DMS153 (cell line): ENCODE measurements at regions not wholly inside any gene's neighbourhood (a gene's known extent, or its start where the extent isn't known, plus 50 kb on each side); places are given as distances from the start of the nearest gene placed in this dataset.

Experiments used
- DNase-seq: peaks from one replicate; lab custom pipeline; 2025; lab: John Stamatoyannopoulos, UW

GRCh38 chr2:106572541-106573450 is 85.6 kb downstream of the CD8B2 start:
- DNase-seq, result peak; percentile 7

DNA sequence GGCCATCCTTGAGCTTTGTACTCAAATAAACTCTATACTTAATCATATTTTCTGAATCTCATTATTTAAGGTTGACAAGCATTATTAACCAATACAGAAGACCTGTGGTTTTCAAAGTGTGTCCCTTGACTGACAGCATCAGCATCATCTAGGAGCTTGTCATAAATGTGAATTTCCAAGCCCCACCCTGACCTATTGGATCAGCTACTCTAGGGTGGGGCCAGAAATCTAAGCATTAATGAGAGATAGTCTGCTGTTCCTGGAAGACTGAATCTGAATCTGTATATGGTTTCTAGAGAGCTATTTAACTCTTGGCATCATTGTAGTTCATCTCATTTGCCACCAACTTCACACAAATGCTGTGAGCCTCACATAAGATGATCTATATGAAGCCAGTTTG is 86.6 kb downstream of the CD8B2 start:
- DNase-seq, result no peak

- DNase-seq, result no peak
Measured at GRCh38 chr2:106575955-106576354, 88.8 kb downstream of the CD8B2 start.

DNA sequence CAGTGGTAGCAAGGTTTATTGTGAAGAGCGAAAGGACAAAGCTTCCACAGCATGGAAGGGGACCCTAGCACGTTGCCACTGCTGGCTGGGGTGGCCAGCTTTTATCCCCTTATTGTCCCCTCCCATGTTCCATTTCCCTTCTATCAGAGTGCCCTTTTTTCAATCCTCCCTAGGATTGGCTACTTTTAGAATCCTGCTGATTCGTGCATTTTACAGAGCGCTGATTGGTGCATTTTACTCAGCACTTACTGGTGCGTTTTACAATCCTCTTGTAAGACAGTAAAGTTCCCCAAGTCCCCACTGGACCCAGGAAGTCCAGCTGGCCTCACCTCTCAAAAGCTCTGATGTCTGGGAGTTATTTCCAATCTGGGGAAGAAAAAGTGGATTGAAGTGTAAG is 90.1 kb downstream of the CD8B2 start:
- DNase-seq, result no peak

DNA sequence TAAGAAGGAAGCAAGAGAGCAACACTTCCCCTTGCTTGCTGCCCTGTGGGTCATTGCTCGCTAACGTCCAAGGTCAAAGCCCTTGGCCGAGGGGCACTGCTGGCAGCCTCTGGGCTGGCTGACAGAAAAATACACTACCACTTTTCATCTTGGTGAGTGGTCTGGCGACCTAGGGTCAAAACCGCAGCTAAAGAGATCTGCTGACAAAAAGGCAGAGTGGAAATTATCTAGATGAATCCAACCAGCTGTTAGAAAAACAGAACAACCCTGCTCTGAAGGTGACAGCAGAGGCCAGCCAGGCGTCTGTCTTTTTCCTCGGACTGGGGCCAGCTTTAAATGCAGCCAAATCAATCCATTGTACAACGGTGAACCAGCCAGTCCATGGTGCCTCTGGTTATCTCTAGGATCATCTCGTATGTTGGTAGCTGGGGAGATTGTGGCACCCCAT is 92.6 kb downstream of the CD8B2 start:
- DNase-seq, result no peak

DNA sequence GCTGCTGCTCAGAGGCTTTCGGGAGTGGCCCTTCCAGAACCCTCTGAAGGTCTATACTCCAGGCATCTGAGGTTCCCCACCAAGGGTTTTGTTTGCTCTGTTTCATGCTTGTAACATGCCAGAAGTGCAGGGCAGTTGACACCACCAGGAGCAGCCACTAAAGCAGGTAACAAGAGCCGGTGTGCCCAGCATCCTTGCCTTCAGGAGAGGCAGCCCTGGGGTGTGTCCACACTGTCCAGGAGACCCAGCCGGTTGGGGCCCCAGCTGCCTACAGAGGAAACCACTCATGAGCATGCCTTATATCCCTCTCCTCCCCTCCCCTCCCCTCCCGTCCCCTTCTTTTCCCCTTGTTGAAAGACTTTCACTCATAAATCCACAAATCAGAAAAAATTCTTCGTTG is 93.1 kb downstream of the CD8B2 start:
- no peak for DNase-seq

DNA sequence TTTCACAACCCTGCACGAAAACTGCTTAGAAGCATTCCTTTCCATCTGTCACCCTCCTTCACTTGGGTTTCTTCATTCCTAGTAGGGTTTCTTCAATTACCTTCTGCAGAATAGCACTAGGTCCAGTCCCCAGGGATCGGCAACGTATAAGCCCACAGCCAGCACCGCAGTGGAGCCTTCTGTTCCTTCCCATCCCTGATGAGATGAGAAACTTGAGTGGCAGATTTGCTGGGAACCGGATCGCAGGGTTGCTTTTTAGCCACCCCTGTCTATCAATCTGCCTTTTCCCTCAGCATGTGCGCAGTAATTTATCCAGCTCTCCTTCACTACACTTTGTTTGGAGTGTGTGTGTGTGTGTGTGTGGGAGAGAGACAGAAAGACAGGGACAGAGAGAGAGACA is 94.2 kb downstream of the CD8B2 start:
- DNase-seq, result no peak

DNA sequence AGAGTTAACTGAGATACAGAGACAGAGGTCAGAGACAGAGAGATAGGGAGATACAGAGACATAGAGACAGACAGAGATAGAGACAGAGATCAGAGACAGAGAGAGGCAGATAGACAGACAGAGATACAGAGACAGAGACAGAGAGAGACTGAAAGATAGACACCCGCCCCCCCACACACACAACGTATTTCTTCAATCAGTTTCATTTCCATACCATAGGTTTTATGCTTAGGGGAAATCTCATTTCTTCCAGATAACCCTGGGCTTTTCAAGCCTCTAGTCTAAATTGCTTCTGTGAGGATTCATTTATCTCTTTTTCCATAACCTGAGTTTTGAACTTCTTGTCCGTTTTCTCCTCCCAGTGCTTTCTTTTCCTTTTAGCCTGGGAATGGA is 94.6 kb downstream of the CD8B2 start:
- DNase-seq, result no peak

- DNase-seq, result peak; percentile 40
Measured at GRCh38 chr2:106582148-106583143, 95.3 kb downstream of the CD8B2 start.

- no peak for DNase-seq
Measured at GRCh38 chr2:106584304-106584954, 97.3 kb downstream of the CD8B2 start.

DNA sequence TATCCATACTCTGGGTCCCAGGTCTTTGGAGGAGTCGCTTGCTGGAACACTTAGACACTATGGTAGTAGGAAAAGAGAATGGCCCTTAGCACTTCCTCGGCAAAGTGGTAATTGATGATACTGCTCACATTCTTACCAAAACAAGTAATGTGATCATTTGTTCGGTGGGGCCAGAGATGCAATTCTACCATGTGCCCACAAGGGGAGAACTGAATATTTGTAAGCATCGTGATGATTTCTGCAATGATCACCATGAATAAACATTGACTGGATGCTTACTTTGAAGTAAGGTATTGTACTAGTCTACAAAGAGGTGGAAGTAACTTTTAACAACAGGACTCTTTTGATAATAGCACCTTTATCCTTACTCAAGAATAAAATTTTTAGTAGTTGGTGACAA is 109.7 kb downstream of the CD8B2 start:
- DNase-seq, result no peak

DNA sequence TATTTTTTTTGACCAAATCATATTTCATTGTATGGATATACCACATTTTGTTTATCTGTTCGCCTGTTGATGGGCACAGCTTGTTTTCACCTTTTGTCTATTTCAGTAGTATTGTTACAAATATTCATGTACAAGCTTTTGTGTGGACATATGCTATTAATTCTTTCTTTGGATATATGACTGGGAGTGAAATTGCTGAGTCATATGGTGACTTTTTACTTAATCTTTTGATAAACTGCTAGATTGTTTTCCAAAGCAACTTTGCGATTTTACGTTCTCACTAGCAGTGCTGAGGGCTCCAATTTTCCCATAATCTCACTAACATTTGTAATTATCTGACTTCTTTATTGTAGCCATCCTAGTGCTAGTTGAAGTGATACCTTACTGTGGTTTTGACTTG is 112.4 kb downstream of the CD8B2 start:
- no peak for DNase-seq

GRCh38 chr2:106602042-106602441 is 114.9 kb downstream of the CD8B2 start:
- no peak for DNase-seq

DNA sequence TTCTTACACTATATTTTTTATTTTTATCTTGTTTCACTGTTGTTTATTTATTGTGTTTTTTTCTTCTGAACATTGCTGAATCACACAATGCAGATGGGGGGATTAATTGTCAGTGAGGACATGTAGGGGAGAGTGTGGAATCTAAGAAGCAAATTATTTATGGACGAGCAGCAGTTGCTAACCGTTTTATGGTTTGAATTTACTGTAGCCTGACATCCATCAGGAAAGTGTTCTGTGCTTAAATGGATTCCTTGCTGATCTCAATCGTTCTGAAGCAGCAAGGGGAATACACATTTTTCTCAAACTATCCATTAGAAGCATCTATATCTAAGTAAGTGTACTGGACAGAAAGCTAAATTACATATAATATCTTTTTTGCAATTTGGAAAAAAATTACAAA is 119.5 kb downstream of the CD8B2 start:
- DNase-seq, result no peak

DNA sequence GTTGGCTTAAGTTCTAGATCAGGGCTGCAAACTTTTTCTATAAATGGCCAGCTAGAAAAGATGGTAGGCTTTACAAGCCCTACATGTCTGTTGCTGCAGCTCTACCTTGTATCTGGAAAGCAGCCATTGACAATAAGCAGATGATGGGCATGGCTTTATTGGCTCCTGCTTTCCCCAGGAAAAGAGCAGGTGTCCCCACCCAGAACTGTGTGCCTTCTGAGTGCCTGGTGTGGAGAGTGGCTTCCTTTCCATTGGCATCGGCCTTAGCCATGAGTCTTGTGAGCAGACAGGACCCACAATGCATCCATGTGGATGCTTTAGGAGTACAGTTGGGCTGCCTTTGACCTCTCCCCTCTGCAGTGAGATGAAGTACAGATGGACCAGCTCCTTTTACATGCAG is 120.2 kb downstream of the CD8B2 start:
- DNase-seq, result no peak

DNA sequence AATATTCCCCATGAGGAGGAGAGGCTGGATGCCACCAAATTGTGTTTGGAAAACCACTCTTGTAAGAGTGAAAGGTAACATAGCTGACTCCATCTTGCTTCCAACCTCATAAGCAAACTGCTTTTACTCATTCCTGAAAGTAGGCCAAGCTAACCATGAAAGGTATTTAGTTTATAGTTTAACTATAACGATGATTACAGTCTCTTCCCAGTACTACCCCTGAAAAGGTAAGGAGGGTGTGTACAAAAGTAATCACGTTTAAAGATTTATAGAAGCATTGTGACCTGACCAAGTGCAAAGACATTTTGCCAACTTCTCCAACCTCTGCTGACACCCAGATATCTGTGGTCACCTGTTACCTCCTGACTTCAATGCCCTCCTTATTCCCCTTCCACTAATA is 122.6 kb downstream of the CD8B2 start:
- DNase-seq, result no peak

- no peak for DNase-seq
Measured at GRCh38 chr2:106614511-106615291, 127.5 kb downstream of the CD8B2 start.

DNA sequence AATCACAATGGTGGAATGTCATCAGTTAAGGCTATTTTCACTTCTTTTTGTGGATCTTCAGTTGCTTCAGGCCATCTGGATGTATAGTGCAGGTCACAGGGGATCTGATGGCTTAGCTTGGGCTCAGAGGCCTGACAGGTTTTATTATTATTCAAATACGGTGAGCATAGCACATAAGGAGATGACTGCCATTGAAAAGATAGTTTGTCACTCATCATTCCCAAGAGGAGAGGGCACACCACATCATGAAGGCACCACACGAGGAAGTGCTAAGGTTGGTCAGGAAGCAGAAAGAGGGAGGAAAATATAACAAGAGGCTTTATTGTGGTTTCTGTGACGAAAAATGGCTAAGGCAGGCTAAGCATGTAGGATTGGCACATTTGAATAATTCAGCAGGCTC is 131.4 kb downstream of the CD8B2 start:
- DNase-seq, result no peak

- no peak for DNase-seq
Measured at GRCh38 chr2:106623456-106623855, 136.3 kb downstream of the CD8B2 start.

DNA sequence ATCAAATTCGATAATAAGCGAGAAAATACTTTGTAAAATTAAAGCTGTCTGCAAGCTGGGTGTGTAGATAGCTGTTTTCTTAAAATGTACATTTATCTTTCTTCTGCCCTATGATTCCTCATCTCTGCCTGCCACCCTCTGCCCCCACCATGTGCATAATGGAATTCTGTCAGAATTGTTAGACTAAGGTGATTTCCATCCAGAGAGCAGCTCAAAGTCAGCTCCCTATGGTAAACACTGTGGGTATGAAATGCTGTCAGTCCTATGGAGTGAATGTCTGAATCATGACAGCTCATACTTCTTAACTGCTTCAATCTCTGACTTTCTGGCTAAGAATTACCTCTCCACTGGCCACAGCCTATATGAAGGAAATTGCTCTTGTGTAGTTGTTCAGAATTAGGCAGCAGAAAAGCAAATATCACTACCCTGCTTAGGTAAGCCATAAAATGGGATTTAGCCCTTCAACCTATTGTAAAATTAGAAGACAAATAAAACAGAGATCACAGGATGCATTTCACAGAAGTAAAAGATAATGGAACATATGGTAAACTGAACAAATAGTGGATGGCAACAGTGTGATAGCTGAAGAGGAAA is 137.7 kb downstream of the CD8B2 start:
- DNase-seq, result peak; percentile 25

- DNase-seq, result no peak
Measured at GRCh38 chr2:106628377-106628776, 141.2 kb downstream of the CD8B2 start.
